GM10248 (cell line): ENCODE measurements at regions not wholly inside any gene's neighbourhood (a gene's known extent, or its start where the extent isn't known, plus 50 kb on each side); places are given as distances from the start of the nearest gene placed in this dataset.

Experiments used
- CTCF ChIA-PET: fragments of 300-600 bp; sonication (Branson Sonifier 250); formaldehyde crosslinking; extraction: SDS; loops from one replicate; lab custom pipeline; 2021; ENCODE audit warnings: antibody characterized with exemption; lab: Yijun Ruan, JAX
- POLR2A ChIA-PET: fragments of 350-650 bp; sonication (Branson Sonifier 250); formaldehyde crosslinking; extraction: SDS; loops from one replicate; lab custom pipeline; 2020; ENCODE audit warnings: antibody characterized with exemption; lab: Yijun Ruan, JAX
- DNase-seq: peaks from one replicate; pipeline ENCODE4 v3.0.0; 2012; ENCODE audit errors: extremely low spot score
- TF ChIP-seq, protein P1 (sequence below): IDR thresholded peaks from 2 replicates; pipeline ENCODE4 v1.5.1; 2012; ENCODE audit warnings: mild to moderate bottlenecking, low read depth; ENCODE audit errors: extremely low read depth, missing control alignments, control extremely low read depth

DNA sequence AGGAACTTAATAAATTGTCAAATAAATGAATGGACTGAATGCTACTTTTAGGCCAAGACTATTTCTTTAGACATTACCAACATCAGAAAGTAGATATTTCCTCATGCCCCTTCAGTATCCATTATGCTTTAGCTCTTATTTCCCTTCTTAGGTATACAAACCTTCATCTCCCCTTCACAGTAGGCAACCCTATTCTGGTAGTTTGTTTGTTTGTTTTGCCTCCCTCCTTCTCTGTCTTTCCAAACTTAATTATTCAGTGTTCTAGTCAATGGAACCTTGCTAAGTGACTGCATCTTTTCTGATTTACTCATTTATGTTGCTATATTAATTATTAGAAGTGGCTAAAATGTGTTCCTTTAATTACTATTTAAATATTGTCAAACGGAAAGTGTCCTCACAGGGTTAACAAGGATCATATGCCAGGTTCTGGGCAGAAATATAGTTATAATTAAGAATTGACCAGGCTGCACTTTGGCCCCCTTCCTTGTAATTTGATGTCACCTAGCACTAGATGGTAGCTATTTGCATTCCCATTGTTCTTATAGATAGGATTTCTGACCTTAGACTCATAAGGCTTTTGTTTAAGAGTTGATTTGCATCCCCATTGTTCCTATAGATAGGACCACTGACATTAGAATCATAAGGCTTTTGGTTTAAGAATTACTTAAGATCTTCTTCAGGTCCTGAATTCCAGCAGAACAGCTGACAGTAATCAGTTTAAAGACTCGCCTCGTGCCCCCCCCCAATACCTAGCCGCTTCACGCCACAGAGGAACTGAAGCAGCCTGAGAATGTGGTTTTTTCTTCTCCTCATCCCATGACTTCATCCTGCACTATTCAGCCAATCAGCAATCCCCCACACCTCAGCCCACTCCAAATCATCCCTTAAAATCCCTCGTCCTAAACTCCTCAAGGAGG, 84.4 kb upstream of the NUDT12 start:
- POLR2A ChIA-PET, result no interaction called here
- CTCF ChIA-PET, result interaction anchor here (1.4 kb wide), 1 partner anchor 11 kb away, joined by 3 read pairs; no protein-coding TSS in a partner anchor
- no peak for DNase-seq
- TF ChIP-seq, protein P1, sequence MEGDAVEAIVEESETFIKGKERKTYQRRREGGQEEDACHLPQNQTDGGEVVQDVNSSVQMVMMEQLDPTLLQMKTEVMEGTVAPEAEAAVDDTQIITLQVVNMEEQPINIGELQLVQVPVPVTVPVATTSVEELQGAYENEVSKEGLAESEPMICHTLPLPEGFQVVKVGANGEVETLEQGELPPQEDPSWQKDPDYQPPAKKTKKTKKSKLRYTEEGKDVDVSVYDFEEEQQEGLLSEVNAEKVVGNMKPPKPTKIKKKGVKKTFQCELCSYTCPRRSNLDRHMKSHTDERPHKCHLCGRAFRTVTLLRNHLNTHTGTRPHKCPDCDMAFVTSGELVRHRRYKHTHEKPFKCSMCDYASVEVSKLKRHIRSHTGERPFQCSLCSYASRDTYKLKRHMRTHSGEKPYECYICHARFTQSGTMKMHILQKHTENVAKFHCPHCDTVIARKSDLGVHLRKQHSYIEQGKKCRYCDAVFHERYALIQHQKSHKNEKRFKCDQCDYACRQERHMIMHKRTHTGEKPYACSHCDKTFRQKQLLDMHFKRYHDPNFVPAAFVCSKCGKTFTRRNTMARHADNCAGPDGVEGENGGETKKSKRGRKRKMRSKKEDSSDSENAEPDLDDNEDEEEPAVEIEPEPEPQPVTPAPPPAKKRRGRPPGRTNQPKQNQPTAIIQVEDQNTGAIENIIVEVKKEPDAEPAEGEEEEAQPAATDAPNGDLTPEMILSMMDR, result no peak

DNA sequence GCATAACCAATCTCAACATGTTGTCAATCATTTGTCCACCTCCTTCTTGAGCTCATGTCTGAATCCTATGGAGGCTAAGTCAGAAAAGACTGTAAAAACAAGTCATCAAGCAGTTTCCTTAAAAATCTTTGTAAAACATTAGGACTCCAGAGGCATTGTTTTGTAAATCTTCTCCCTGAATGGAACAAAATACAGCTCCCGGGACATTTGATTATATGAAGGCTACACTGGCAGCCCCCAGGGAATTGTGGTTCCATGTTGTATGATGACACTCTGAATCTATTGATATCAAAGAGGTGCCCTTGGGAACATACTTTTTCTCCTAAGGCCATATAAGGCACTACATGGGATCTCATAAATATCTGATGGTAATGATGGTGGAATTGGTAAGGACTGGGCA, 83.2 kb upstream of the NUDT12 start:
- CTCF ChIA-PET, result interaction anchor here (1.4 kb wide), 1 partner anchor 10 kb away, joined by 3 read pairs; no protein-coding TSS in a partner anchor
- DNase-seq, result no peak
- POLR2A ChIA-PET, result no interaction called here
- TF ChIP-seq, protein P1, result no peak

DNA sequence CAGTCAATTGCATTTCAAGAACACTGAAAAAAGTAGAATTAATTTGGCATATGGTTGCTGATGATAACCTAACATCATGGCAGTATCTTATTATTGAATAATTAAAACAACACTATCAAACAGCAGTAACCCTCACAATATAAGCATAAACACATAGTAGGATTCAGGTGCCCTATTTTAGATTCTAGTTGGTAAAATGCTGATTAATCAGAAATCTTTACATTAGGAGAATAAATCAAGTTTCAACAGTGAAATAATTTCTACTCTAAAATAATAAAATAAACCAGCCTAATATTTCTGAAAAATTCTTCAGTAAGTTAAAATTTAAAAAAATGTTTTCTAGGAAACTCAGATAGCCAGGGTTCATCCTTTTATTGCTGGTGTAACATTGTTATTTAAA, 76.4 kb upstream of the NUDT12 start:
- ChIA-PET POLR2A (no interaction called here), CTCF (no interaction called here)
- DNase-seq, result no peak
- TF ChIP-seq, protein P1, result no peak

DNA sequence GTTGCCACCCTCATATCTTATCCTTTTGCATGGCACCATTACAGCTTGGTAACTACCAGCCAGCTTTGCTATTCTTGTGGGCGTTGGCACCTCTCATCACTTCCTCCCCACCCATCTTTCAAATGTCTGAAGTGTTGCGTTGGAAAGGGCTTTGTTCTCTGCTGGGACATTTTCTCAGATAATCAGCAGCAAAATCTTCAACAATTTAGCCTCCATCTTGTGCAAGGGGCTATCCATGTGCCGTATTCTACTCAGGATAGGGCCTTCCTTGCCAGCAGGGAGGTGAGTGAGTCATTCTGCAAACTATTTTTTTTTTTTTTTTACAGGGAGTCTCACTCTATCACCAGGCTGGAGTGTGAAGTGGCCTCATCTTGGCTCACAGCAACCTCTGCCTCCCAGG, 62.1 kb upstream of the NUDT12 start:
- TF ChIP-seq, protein P1, result no peak
- no peak for DNase-seq
- POLR2A ChIA-PET, result no interaction called here
- CTCF ChIA-PET, result no interaction called here

DNA sequence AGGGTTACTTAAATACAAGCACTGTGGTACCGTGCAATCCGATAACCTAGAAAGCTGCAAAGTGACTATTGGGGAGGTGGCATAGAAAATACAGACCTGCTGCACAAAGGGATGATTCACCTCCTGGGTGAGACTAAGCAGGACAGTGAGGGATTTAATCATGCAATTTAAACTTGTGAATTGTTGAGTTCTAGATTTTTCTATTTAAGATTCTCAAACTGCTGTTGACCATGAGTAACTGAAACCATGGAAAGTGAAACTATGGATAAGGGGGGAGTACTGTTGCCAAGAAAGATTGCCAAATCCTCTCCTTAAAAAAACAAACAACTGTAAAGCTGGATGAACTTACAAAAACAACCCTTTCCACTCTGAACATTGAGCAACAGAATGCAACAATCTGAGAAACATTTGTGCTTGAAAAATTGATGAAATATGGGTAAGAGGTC, 61.5 kb upstream of the NUDT12 start:
- CTCF ChIA-PET, result no interaction called here
- TF ChIP-seq, protein P1, result no peak
- POLR2A ChIA-PET, result no interaction called here
- DNase-seq, result no peak

DNA sequence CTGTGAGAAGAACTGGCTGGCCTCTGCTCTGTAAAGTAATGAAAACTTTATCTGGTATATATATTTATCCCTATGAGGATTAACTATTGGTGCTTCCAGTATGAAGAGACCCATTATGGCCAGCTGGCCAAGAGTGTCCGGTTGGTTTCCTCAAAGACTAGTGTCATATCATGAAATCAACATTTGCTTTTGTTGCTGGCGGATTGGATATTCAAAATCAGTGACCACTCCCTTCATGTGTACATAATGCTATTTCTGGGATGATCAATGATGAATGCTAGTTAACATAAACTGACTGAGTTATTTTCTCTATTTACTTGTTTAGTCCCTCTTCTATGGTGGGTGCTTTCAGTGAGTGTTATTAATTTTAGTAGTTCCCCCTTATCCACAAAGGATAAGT, 60.8 kb upstream of the NUDT12 start:
- ChIA-PET CTCF (interaction anchor here (1.3 kb wide), 1 partner anchor 28 kb away, joined by 3 read pairs; no protein-coding TSS in a partner anchor), POLR2A (no interaction called here)
- no peak for DNase-seq
- TF ChIP-seq, protein P1, result no peak
